T follicular helper cell (primary cell): ENCODE measurements at regions not wholly inside any gene's neighbourhood (a gene's known extent, or its start where the extent isn't known, plus 50 kb on each side); places are given as distances from the start of the nearest gene placed in this dataset.

ENCODE experiments used
- DNase-seq: peaks from one replicate; pipeline ENCODE4 v3.0.0-alpha.2; 2020; ENCODE audit warnings: low read depth

GRCh38 chr22:48700180-48700565 lies 1127.5 kb downstream of the BRD1 start:
- no peak for DNase-seq

GRCh38 chr22:48699511-48699910 lies 1128.2 kb downstream of the BRD1 start:
- no peak for DNase-seq

- no peak for DNase-seq
Measured at GRCh38 chr22:48698618-48699017, 1129.1 kb downstream of the BRD1 start.

GRCh38 chr22:48697694-48698276 lies 1129.9 kb downstream of the BRD1 start:
- no peak for DNase-seq

GRCh38 chr22:48697223-48697622 lies 1130.5 kb downstream of the BRD1 start:
- DNase-seq, result no peak

- no peak for DNase-seq
Measured at GRCh38 chr22:48696371-48696770, 1131.3 kb downstream of the BRD1 start.

- DNase-seq, result no peak
Measured at GRCh38 chr22:48695731-48696305, 1131.9 kb downstream of the BRD1 start.

GRCh38 chr22:48695251-48695650 lies 1132.4 kb downstream of the BRD1 start:
- no peak for DNase-seq

- DNase-seq, result no peak
Measured at GRCh38 chr22:48694296-48694883, 1133.3 kb downstream of the BRD1 start.

- DNase-seq, result no peak
Measured at GRCh38 chr22:48693377-48694135, 1134.1 kb downstream of the BRD1 start.

GRCh38 chr22:48692734-48693376 lies 1134.8 kb downstream of the BRD1 start:
- no peak for DNase-seq

GRCh38 chr22:48691431-48691851 lies 1136.2 kb downstream of the BRD1 start:
- DNase-seq, result no peak

- DNase-seq, result no peak
Measured at GRCh38 chr22:48690583-48691317, 1136.9 kb downstream of the BRD1 start.

GRCh38 chr22:48689206-48689605 lies 1138.5 kb downstream of the BRD1 start:
- DNase-seq, result no peak

GRCh38 chr22:48688366-48688765 lies 1139.3 kb downstream of the BRD1 start:
- DNase-seq, result no peak

- no peak for DNase-seq
Measured at GRCh38 chr22:48687606-48688005, 1140.1 kb downstream of the BRD1 start.

- no peak for DNase-seq
Measured at GRCh38 chr22:48686694-48687302, 1140.9 kb downstream of the BRD1 start.

- DNase-seq, result no peak
Measured at GRCh38 chr22:48685767-48686166, 1141.9 kb downstream of the BRD1 start.

GRCh38 chr22:48683640-48684039 lies 1144.0 kb downstream of the BRD1 start:
- no peak for DNase-seq

- DNase-seq, result no peak
Measured at GRCh38 chr22:48682504-48682903, 1145.2 kb downstream of the BRD1 start.

- DNase-seq, result no peak
Measured at GRCh38 chr22:48680601-48681000, 1147.1 kb downstream of the BRD1 start.
